Upper lobe of right lung (tissue), 1 donor: ENCODE measurements at regions not wholly inside any gene's neighbourhood (a gene's known extent, or its start where the extent isn't known, plus 50 kb on each side); places are given as distances from the start of the nearest gene placed in this dataset.

Experiments used
- ATAC-seq: fragments of 200-7000 bp; cut with Tn5 transposase; one replicate; pipeline ENCODE4 v1.9.1; 2020; ENCODE audit warnings: mild to moderate bottlenecking, moderate library complexity
- DNase-seq: peaks from one replicate; pipeline ENCODE4 v3.0.0-alpha.2; 2020
- H3K27ac ChIP-seq: fragments of 200-600 bp; one replicate; pipeline ENCODE4 v1.8.0; 2022
- H3K27me3 ChIP-seq: fragments of 200-600 bp; one replicate; pipeline ENCODE4 v1.8.0; 2022; ENCODE audit warnings: mild to moderate bottlenecking
- H3K36me3 ChIP-seq: fragments of 200-600 bp; one replicate; pipeline ENCODE4 v1.8.0; 2022
- H3K4me1 ChIP-seq: fragments of 200-600 bp; one replicate; pipeline ENCODE4 v1.8.0; 2022
- H3K4me3 ChIP-seq: fragments of 200-600 bp; one replicate; pipeline ENCODE4 v1.8.0; 2022; ENCODE audit warnings: mild to moderate bottlenecking
- H3K9me3 ChIP-seq: fragments of 200-600 bp; one replicate; pipeline ENCODE4 v1.8.0; 2022
- intact Hi-C: fragments of 100-400 bp; cut with DNase I; formaldehyde crosslinking; loops from one replicate; pipeline ENCODE4 v1.11.0; 2022
- TF ChIP-seq, protein P1 (sequence below): fragments of 200-600 bp; IDR thresholded peaks from one replicate; pipeline ENCODE4 v1.8.0; 2022; ENCODE audit warnings: antibody characterized with exemption
- donor health status: DM: no; HTN: yes; CAD: no; lungs with severe emphysema.

DNA sequence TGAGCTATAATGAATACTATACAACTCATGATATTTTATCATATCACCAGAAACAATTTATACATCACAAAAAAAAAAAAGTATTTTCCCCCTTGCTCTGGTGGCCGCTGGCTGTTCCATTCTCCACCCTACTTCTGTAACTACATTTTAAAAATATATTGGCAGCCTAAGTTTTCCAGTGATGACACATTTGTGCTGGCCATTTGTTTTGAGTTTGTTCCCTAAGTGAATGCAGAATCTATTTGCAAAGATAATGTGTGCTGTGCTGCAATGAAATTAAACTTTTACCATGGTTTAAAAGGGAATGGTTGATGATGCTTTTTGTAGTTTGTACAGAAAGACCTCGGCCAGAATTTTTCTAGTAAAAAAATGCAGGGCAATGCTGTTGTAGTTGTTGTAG is 1092.8 kb downstream of the TMTC2 start:
- Histone ChIP-seq H3K9me3 (no peaks in the 10 kb centered on the region), H3K36me3 (no peaks in the 10 kb centered on the region), H3K27ac (no peak overlapping the region), H3K27me3 (no peaks in the 10 kb centered on the region), H3K4me3 (no peak overlapping the region), H3K4me1 (no peaks in the 10 kb centered on the region)
- no peak for ATAC-seq
- DNase-seq, result no peak
- intact Hi-C loops, result no loop called here
- TF ChIP-seq, protein P1, sequence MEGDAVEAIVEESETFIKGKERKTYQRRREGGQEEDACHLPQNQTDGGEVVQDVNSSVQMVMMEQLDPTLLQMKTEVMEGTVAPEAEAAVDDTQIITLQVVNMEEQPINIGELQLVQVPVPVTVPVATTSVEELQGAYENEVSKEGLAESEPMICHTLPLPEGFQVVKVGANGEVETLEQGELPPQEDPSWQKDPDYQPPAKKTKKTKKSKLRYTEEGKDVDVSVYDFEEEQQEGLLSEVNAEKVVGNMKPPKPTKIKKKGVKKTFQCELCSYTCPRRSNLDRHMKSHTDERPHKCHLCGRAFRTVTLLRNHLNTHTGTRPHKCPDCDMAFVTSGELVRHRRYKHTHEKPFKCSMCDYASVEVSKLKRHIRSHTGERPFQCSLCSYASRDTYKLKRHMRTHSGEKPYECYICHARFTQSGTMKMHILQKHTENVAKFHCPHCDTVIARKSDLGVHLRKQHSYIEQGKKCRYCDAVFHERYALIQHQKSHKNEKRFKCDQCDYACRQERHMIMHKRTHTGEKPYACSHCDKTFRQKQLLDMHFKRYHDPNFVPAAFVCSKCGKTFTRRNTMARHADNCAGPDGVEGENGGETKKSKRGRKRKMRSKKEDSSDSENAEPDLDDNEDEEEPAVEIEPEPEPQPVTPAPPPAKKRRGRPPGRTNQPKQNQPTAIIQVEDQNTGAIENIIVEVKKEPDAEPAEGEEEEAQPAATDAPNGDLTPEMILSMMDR, result no peak

DNA sequence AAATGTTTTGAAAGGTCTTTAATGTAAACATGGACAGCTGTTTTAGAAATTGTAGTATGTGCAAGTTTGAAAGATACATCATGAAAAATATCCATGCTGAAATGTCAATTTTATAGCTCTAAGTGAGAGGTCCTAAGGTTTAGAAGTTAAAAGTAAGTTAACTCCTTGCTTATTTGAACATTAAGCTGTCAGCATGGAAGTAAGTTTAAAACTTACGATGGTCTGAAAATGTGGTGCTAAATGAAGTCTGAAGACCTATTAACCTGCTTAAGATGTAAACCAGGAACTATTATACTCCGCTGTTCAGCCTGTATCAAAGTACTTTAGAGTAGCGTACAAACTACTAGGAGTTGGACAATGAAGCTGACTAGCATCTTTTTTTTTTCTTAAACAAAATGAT is 1082.4 kb downstream of the TMTC2 start:
- H3K4me1 ChIP-seq, result no peaks in the 10 kb centered on the region

DNA sequence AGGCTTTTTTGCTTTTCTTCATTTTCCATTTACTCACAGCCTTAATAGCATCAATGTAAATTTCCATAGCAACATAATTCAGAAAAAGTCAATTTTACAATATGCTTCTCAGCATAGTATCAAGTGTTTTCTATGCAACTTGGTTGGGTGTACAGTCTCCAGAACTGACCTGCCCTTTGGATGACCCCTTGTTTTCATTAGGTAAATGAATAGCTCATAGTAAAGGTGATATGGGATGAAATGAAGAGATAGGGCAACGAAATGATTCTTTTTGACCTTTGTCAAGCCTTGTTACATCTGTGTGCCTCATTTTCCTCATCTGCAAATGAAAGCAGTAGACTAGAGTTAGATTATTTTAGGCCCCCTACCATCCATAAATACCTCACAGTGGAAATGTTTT is 1081.0 kb downstream of the TMTC2 start:
- Histone ChIP-seq H3K27ac (no peak overlapping the region), H3K36me3 (no peaks in the 10 kb centered on the region), H3K4me3 (no peak overlapping the region), H3K9me3 (no peaks in the 10 kb centered on the region), H3K27me3 (no peaks in the 10 kb centered on the region), H3K4me1 (no peaks in the 10 kb centered on the region)
- ATAC-seq, result no peak
- no peak for DNase-seq
- intact Hi-C loops, result no loop called here
- TF ChIP-seq, protein P1, result no peak

More for the DNA sequence above, 1082.4 kb downstream of the TMTC2 start:
- H3K27me3 ChIP-seq, result no peaks in the 10 kb centered on the region
- no peak overlapping the region for H3K27ac ChIP-seq
- no peak for DNase-seq
- TF ChIP-seq, protein P1, result no peak
- H3K36me3 ChIP-seq, result no peaks in the 10 kb centered on the region
- no peak for ATAC-seq
- no peak overlapping the region for H3K4me3 ChIP-seq
- intact Hi-C loops, result no loop called here
- no peaks in the 10 kb centered on the region for H3K9me3 ChIP-seq

DNA sequence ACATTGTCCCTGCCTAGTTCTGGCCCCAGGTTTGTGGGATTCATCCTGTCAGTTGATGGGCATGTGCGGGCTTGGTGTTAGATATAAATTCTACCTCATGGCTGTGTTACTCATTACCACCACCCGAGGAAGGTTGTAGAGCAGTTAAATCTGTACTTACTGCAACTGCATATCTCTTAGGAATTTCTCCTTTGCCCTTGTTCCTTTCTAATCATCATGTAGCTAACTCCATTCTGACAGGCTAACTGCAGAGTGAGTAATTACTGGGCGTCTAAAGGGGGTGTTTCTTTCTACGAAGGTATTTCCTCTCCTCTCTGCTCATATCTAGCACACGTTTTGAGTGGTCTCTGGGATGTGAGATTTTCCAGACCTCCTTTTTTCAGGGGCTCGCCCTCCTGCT is 1076.7 kb downstream of the TMTC2 start:
- Histone ChIP-seq H3K9me3 (no peaks in the 10 kb centered on the region), H3K4me3 (no peak overlapping the region), H3K4me1 (no peaks in the 10 kb centered on the region), H3K27ac (no peak overlapping the region), H3K27me3 (no peaks in the 10 kb centered on the region), H3K36me3 (no peaks in the 10 kb centered on the region)
- DNase-seq (no peak), ATAC-seq (no peak)
- intact Hi-C loops, result no loop called here
- TF ChIP-seq, protein P1, result no peak

DNA sequence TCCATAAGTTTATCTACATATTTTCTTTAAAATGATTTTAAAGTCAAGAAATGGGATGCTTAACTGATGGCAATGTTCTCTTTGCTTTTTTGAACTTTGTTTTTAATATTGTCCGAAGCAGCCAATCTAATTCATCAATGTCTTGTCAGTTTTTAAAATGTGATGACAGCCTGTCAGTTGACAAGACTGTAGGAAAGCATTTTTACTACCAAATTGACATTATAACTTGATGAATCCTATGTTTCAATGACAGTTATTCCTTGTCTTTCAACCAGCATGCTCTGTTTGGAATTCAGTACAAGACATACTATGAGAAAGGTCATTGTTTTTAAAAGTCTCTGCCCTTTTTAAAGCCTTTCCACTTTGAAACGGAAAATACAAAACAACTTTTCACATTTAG is 1073.2 kb downstream of the TMTC2 start:
- no peak for DNase-seq
- Histone ChIP-seq H3K27ac (no peak overlapping the region), H3K27me3 (no peaks in the 10 kb centered on the region), H3K4me1 (no peaks in the 10 kb centered on the region), H3K9me3 (no peaks in the 10 kb centered on the region), H3K36me3 (no peaks in the 10 kb centered on the region), H3K4me3 (no peak overlapping the region)
- no peak for ATAC-seq
- TF ChIP-seq, protein P1, result no peak
- intact Hi-C loops, result no loop called here

DNA sequence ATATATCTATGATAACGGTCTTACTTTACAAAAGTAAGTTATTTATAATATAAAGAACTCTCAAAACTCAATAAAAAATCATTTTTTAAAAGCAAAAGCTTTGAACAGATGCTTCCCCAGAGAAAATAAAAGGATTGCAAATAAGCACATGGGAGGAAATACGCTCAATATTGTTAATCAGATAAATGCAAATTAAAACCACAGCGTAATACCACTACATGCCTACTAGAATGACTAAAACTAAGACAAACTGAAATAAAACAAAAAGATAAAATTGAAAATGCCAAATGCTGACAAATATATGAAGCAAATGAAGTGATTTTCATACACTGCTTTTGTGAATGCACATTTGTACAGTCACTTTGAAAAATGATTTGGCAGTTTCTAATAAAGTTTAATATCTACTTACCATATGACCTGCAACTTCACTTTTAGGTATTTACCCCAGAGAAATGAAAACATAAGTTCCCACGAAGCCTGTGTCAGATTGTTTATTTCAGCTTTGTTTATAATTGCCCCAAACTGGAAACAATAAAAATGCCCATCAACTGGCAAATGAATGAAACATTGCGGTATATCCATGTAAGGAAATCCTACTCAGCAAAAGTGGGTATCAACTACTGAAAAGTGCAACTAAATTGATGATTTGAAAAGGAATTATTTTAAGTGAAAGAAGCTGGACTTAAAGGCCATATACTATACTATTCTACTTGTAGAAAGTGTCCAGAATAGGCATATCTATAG is 1072.4 kb downstream of the TMTC2 start:
- H3K9me3 ChIP-seq, result no peaks in the 10 kb centered on the region
- ATAC-seq (no peak), DNase-seq (no peak)
- no peak overlapping the region for H3K4me3 ChIP-seq
- no peaks in the 10 kb centered on the region for H3K36me3 ChIP-seq
- TF ChIP-seq, protein P1, result no peak
- no peaks in the 10 kb centered on the region for H3K27me3 ChIP-seq
- no peaks in the 10 kb centered on the region for H3K4me1 ChIP-seq
- H3K27ac ChIP-seq, result no peak overlapping the region
- intact Hi-C loops, result no loop called here
